Esophagus muscularis mucosa (tissue), 4 donors: ENCODE measurements at regions not wholly inside any gene's neighbourhood (a gene's known extent, or its start where the extent isn't known, plus 50 kb on each side); places are given as distances from the start of the nearest gene placed in this dataset.

Experiments used
- DNase-seq: peaks from one replicate; pipeline ENCODE4 v3.0.0-alpha.2; 2017; ENCODE audit errors: extremely low spot score
- H3K27ac ChIP-seq, 4 donors: fragments of 200-600 bp; sonication (generic); replicated peaks in 1 of 4; 1 replicate in 3 of 4; 2 replicates in 1 of 4; pipeline ENCODE4 v1.5.1; 2016 to 2019; ENCODE audit warnings: mild to moderate bottlenecking in 1 of 4
- H3K27me3 ChIP-seq, 4 donors: fragments of 200-600 bp; sonication (generic); one replicate each; pipeline versions ENCODE4 v1.5.1 to v1.6.0; 2016 to 2019
- H3K36me3 ChIP-seq, 4 donors: fragments of 200-600 bp; sonication (generic); one replicate each; pipeline ENCODE4 v1.5.1; 2016 to 2019
- H3K4me1 ChIP-seq, 4 donors: fragments of 200-600 bp; sonication (generic); one replicate each; pipeline ENCODE4 v1.5.1; 2016 to 2019
- H3K4me3 ChIP-seq, 4 donors: fragments of 200-600 bp; sonication (generic); 1 replicate in 2 of 4; 2 replicates in 2 of 4; pipeline ENCODE4 v1.5.1; 2016 to 2019; ENCODE audit warnings: mild to moderate bottlenecking in 4 of 4, moderate library complexity in 1 of 4
- H3K9me3 ChIP-seq, 4 donors: fragments of 200-600 bp; sonication (generic); 1 replicate in 3 of 4; 2 replicates in 1 of 4; pipeline ENCODE4 v1.5.1; 2016 to 2019
- CTCF ChIP-seq, 3 experiments: fragments of 200-600 bp in 2 of 3; fragments of 450-650 bp in 1 of 3; sonication (generic) in 2 of 3; IDR thresholded peaks; one replicate each; pipeline ENCODE4 v1.5.1; 2017 to 2019; ENCODE audit warnings: antibody characterized with exemption in 3 of 3, mild to moderate bottlenecking in 2 of 3, moderate library complexity in 1 of 3
- EP300 ChIP-seq: sonication (generic); formaldehyde crosslinking; IDR thresholded peaks from one replicate; pipeline ENCODE4 v1.6.1; 2017; ENCODE audit warnings: antibody characterized with exemption
- POLR2A ChIP-seq: fragments of 450-650 bp; IDR thresholded peaks from one replicate; pipeline ENCODE4 v1.6.1; 2017; ENCODE audit warnings: antibody characterized with exemption, moderate library complexity, mild to moderate bottlenecking, low read depth
- POLR2AphosphoS5 ChIP-seq, 2 donors: sonication (generic); formaldehyde crosslinking; IDR thresholded peaks; one replicate each; pipeline ENCODE4 v1.6.1; 2017; ENCODE audit warnings: antibody characterized with exemption in 2 of 2
- WGBS: methylation state at CpG from one replicate; pipeline ENCODE4 v1.1.5; 2018; 5-methylcytosine and 5-hydroxymethylcytosine counted together
- intact Hi-C: fragments of 100-400 bp; cut with DNase I; formaldehyde crosslinking; loops from one replicate; pipeline ENCODE4 v1.15.1; 2023

DNA sequence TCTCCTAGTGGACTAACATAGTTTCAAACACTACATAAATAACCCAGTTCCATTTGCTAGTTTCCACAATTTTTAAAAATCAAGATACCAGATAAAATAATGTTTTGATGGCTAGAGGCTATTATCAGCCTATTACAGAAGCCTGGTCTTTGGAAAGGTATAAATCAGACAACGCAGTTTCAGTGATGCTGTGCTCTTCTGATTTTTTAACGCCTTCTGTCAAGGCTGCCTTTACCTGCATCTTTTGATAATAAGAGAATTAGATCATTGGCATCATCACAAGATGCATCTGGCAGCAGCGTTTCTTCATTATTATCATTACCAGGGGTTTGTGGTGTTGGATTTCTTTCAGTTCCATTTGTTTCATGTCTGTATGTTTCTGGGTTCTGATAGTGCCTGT lies 268.7 kb downstream of the MTX2 start:
- 89% methylated on average over 3 of the region's 3 CpGs for WGBS
- Histone ChIP-seq H3K9me3 (no peaks in the 10 kb centered on the region), H3K27me3 (peaks cover 0 to 2% (median 0%) of the 10 kb centered on the region in 4 donors), H3K4me1 (no peaks in the 10 kb centered on the region), H3K27ac (no peak overlapping the region), H3K4me3 (no peak overlapping the region), H3K36me3 (no peaks in the 10 kb centered on the region)
- TF ChIP-seq POLR2A: no peak
- no peak for DNase-seq
- intact Hi-C loops: no loop called here

GRCh38 chr2:176540995-176541394 lies 271.8 kb downstream of the MTX2 start:
- TF ChIP-seq POLR2A: no peak
- Histone ChIP-seq H3K4me1 (no peaks in the 10 kb centered on the region), H3K27me3 (peaks cover 0 to 6% (median 0%) of the 10 kb centered on the region in 4 donors), H3K9me3 (no peaks in the 10 kb centered on the region), H3K4me3 (no peak overlapping the region), H3K27ac (no peak overlapping the region), H3K36me3 (no peaks in the 10 kb centered on the region)
- DNase-seq: no peak
- 68% methylated on average over 1 of the region's 1 CpG for WGBS
- intact Hi-C loops: no loop called here

GRCh38 chr2:176542476-176542875 lies 273.2 kb downstream of the MTX2 start:
- Histone ChIP-seq H3K36me3 (no peaks in the 10 kb centered on the region), H3K4me1 (no peaks in the 10 kb centered on the region), H3K9me3 (no peaks in the 10 kb centered on the region), H3K27ac (no peak overlapping the region), H3K27me3 (peaks cover 0 to 6% (median 0%) of the 10 kb centered on the region in 4 donors), H3K4me3 (no peak overlapping the region)
- intact Hi-C loops: no loop called here
- TF ChIP-seq EP300: no peak
- no peak for TF ChIP-seq POLR2A
- 55% methylated on average over 1 of the region's 1 CpG for WGBS
- DNase-seq: no peak

- H3K36me3 ChIP-seq: no peaks in the 10 kb centered on the region
- no peak for DNase-seq
- TF ChIP-seq EP300 (no peak), POLR2AphosphoS5 (IDR thresholded peaks at IDR 0.05) (no peak), POLR2A (no peak), CTCF (IDR thresholded peaks at IDR 0.05) (no peak)
- 93% methylated on average over 4 of the region's 4 CpGs for WGBS
- H3K4me1 ChIP-seq: no peaks in the 10 kb centered on the region
- intact Hi-C loops: no loop called here
- no peaks in the 10 kb centered on the region for H3K9me3 ChIP-seq
- peaks cover 0 to 15% (median 0%) of the 10 kb centered on the region in 4 donors for H3K27me3 ChIP-seq
- H3K4me3 ChIP-seq: no peak overlapping the region
- H3K27ac ChIP-seq: no peak overlapping the region
Measured at GRCh38 chr2:176544557-176544956, 275.3 kb downstream of the MTX2 start.

DNA sequence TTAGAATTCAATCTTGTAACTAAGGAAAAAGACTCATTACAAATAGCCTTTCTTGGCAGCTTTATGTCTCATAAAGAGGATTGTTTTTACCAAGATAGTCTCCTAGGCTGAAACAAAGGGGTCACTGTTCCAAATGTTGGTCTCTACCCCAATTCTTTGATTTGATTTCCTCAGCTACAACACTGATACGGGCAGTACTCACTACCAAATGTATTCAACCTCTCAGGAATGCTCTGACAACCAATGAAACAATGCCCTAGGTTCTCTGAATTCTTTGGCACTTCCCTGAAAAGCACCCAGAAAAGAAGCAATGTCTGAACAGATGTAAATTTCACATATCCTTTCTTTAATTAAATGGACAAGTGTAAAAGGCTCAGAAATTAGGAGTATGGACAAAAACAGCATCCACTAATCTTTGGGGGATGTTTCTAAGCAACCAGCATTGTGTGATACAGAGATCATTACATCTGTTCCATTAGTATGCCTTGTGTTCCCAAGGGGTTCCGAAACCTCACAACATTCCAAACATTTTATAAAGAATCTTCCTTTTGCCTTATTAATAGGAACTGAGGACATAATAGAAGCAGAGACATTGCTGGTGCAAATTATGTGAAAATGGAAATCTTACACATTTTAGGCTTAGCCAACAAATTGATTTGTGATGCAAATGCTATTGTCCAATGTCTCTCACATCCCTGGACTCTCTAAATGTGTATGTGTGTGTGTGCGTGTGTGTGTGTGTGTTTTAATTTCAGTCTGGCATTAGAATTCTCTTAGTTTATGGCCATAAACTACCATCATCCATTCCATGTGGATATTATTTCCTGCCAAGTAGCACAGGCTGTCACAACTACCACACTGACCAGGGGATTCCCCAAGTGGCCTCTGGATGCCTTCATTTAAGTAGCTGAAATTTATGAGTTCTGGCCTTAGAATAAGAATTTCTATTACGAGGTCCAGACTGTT lies 276.0 kb downstream of the MTX2 start:
- Histone ChIP-seq H3K27ac (no peak overlapping the region), H3K27me3 (peaks cover 0 to 20% (median 0%) of the 10 kb centered on the region in 4 donors), H3K9me3 (no peaks in the 10 kb centered on the region), H3K4me3 (no peak overlapping the region), H3K4me1 (no peaks in the 10 kb centered on the region), H3K36me3 (no peaks in the 10 kb centered on the region)
- DNase-seq: no peak
- 72% methylated on average over 4 of the region's 4 CpGs for WGBS
- TF ChIP-seq POLR2AphosphoS5 (IDR thresholded peaks at IDR 0.05) (no peak), POLR2A (no peak), CTCF (IDR thresholded peaks at IDR 0.05) (no peak), EP300 (no peak)
- intact Hi-C loops: no loop called here

DNA sequence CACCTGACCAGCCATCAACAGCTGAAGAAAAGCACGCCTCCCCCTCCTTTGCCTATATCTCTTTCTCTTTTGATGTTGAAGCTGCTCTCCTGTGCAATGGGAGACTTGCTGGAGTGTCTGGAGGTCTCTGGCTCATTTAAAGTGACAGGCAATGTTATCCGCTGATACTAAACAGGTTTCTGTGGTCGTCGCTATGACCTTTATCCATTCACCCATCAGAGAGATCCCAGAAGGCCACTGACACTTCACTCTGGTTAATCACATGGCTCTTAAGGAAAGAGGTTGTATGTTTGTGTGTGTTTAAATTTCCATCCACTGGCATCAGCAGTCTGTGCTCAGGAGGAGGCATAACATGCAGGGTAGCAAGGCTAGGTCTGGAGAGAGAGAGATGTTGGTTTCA lies 277.3 kb downstream of the MTX2 start:
- DNase-seq: no peak
- no peak for TF ChIP-seq POLR2A
- no peak for TF ChIP-seq POLR2AphosphoS5 (IDR thresholded peaks at IDR 0.05)
- no peak for TF ChIP-seq EP300
- no peak for TF ChIP-seq CTCF (IDR thresholded peaks at IDR 0.05)
- intact Hi-C loops: no loop called here
- 93% methylated on average over 4 of the region's 4 CpGs for WGBS
- Histone ChIP-seq H3K27me3 (peaks cover 0 to 27% (median 0%) of the 10 kb centered on the region in 4 donors), H3K4me3 (no peak overlapping the region), H3K27ac (no peak overlapping the region), H3K36me3 (no peaks in the 10 kb centered on the region), H3K4me1 (no peaks in the 10 kb centered on the region), H3K9me3 (no peaks in the 10 kb centered on the region)
